Stimulated activated CD4-positive, alpha-beta T cell treated with anti-CD3 and anti-CD28 coated beads, Interleukin-2, amount 100 ng/mL, for 4 hours (primary cell): ENCODE measurements at regions not wholly inside any gene's neighbourhood (a gene's known extent, or its start where the extent isn't known, plus 50 kb on each side); places are given as distances from the start of the nearest gene placed in this dataset.

Experiments used
- DNase-seq: peaks from one replicate; pipeline ENCODE4 v3.0.0-alpha.2; 2020; ENCODE audit warnings: low read depth

DNA sequence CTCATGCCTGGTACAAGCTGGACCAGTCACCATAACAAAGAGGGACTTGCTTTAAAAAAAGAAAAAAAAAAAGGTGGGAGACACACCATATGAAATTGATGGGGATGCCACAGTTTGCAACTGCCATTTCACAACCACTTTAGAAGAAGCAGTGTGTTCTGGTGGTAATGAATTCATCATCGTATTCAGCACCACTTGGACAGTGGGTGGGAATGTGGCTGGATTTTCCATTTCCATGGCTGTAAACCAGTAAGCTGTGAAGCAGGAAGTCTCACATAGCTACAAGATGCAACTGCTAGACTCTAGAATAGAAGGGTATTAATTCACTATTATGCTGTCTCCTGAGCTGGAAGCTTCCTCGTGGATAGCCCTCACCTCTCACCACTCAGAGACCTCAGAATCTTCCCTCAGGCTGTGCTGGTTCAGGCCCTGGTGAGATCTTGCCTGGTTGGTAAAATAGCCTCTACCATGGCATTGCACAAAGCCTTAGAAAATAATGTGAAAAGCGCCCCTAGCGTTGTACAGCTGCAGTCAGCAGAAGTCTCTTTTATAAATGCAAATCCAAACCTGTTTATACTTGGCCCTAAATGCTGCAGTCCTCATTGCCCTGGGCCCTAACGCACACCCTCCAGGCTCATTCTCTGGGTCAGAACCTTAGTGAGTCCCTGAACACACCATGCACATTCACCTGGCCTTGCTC, 150.7 kb downstream of the KCTD15 start:
- DNase-seq = no peak

DNA sequence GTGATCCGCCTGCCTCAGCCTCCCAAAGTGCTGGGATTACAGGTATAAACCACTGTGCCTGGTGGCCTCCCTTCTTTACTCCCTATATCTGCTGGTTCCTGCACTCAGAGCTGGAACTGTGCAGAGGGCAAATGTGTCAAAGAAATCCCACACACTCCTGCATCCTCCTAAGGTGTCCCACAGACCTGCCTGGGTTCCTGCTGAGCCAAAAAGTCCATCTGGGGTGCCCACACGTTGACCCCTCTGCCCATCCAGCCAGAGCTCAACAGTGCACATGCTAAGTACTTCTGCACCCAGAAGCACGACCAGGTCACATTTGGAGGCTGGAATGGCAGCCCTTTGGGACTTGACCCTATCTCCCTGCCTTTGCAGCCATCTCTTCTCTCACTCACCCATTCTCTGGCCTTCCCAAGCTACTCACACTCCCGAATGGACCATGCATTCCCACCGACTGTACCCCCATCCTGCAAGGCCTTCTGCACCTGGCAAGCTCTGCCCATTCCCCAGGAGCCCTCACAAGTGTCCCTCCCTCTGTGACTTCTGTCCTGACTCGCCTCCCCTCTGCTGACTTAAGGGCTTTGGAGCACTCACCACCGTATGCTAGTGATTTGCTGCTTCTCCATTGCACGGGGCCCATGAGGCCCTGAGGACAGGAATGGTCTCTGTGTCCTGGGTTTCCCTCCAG, 152.1 kb downstream of the KCTD15 start:
- no peak for DNase-seq

- DNase-seq = no peak
Measured at GRCh38 chr19:33950091-33950750, 153.6 kb downstream of the KCTD15 start.

DNA sequence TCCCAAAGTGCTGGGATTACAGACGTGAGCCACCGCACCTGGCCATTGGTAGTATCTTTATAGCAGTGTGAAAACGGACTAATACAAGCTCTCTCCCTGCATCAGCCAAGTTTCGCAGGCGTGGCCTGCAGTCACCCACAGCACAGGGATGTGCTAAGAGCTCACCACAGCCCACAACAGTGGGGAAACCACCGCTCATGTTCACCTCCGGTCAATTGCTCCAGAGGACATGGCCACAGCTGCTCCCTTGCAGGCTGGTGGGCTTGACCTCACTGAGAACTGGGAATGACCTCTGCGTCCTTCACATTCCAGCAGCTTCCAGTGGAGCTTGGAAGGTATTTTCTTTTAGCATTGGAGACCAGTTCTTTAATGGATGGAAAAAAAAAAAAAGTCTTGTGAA, 156.4 kb downstream of the KCTD15 start:
- DNase-seq = no peak

- DNase-seq = no peak
Measured at GRCh38 chr19:33953592-33953991, 156.9 kb downstream of the KCTD15 start.

DNA sequence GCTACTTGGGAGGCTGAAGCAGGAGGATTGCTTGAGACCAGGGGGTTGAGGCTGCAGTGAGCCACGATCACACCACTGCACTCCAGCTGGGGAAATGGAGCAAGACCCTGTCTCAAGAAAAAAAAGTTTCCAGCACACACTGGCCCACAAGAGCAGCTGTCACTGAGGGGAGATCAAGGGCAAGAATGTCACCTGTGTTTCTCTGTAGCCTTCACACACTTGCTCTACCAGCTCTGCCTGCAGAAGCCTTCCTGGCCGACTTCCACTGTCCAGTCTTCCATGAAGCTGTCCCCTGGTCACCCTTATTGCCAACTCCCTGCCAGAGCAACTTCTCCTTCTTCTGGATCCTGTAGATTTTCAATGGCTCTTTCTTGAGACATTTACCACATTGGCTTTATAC, 158.0 kb downstream of the KCTD15 start:
- DNase-seq = no peak

DNA sequence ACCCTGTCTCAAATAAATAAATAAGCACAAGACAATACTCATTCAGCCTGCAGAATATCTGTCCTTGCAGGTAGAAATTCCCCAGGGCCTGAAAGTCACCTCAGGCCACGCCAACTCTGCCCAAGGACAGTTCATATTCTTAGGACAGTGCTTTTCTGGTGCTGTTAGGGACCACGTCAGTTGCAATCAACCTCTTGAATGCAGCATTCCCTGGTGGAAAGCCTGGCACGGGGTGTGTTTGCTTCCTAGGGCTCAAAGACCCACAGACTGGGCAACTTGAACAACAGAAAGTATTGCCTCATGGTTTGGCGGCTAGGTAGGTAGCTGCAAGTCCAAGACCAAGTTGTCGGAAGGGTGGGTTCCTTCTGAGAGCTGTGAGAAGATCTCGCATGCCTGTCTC, 160.3 kb downstream of the KCTD15 start:
- DNase-seq = no peak

GRCh38 chr19:33957804-33958203, 161.1 kb downstream of the KCTD15 start:
- no peak for DNase-seq

DNA sequence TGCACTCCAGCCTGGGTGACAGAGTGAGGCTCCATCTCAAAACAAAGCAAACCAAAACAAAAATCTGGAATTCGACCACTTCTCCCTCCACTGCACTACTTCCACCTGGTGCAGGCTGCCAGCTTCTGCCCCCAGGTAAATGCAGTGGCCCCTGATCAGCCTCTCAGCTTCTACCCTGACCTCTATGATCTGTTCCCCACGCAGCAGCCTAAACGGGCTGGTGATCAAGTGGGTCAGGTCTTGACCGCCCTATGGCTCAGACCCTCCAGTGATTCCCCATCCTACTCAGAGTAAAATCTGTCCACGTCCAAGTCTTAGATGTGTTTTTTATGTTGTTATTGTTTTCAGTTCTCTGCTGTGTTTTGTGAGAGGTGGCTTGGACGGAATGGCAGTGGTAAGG, 163.9 kb downstream of the KCTD15 start:
- DNase-seq = no peak

- DNase-seq = no peak
Measured at GRCh38 chr19:33962161-33962560, 165.5 kb downstream of the KCTD15 start.

GRCh38 chr19:33963514-33963913, 166.8 kb downstream of the KCTD15 start:
- no peak for DNase-seq

DNA sequence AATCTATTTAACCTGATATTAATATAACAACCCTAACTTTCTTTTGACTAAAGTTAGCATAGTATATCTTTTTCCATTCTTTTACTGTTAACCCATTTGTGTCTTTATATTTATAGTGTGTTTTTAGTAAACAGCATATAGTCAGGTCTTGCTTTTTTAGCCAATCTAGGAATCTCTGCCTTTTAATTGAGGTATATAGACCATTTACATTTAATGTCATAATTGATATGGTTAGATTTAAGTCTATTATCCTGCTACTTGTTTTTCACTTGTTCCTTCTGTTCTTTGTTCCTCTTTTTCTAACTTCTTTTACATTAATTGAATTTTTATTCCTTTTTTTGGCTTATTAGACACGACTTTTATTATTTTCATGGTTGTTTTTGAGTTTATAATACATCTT, 174.4 kb downstream of the KCTD15 start:
- no peak for DNase-seq

DNA sequence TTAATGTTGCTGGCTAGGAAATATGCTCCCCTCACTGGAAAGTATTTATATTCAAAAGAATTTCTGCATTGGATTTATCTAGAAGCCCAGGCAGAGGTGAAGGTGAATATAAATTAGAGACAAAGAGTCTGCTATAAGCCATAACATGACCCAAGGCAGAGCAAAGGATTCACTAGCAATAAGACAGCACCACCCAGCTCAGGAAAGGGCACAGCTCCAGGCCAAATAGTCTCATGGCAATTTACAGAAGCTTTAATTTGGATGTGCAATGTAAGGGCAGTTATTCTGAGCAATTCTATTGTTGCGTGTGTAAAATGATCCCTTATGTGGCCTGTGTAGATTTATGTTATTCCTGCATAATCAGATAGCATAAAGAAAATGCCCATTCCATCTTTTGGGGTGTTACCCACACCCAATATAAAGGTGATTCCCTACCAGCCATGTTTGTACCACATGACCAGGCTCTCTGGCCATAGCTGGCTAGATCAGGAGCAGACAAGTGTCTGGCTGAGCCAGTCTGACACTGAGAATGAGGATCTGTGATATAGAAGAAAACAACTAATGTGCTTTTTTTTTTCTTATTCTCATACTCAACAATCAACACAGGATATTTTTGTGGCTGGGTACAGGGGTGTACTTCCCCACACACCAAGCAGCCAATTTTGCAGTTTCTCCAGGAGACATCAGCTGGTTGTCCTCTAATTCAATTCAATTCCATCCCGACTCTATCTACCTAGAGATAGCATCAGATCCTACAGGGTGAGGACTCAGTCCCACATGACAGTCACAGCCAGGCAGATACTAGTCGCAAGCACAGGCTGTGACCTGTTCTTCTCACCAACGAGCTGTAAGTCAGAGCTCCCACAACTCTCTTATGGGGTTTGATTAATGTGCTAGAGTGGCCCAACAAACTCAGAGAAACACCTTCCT, 181.4 kb downstream of the KCTD15 start:
- DNase-seq = no peak

DNA sequence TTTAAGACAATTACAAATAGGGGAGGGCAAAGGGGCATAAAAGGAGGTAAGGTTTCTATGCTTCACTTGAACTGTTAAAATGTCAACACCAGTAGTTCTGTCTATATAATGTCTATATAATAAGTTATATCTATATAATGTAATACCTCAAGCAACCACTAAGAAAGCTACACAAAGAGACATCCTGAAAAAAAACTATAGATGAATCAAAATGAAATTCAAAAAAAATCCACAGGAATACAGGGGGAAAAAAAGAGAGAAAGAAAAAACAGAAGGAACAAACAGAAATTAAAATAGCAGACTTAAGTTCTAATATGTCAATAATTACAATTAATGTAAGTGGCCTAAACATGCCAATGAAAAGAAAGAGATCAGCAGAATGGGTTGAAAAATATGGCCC, 186.0 kb downstream of the KCTD15 start:
- no peak for DNase-seq

DNA sequence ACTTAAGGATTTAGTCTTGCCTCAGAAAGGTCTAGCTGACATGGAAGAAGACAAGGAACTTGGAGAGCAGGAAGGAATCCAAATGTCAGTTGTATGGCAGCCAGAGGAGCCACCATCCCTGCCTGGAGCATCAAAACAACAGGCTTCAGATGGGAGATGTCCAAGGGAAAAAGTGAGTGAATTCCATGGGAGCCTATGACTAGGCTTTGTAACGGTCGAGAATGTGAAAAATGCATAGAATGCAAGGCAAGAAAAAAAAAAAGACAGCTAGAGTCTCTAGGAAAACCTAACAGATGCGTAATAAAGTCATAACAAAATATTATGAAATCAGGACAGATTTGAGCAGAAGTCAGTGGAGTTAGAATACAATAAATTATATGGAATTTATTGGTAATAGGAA, 183.7 kb upstream of the LSM14A start:
- no peak for DNase-seq

- no peak for DNase-seq
Measured at GRCh38 chr19:33997690-33998089, 174.6 kb upstream of the LSM14A start.

DNA sequence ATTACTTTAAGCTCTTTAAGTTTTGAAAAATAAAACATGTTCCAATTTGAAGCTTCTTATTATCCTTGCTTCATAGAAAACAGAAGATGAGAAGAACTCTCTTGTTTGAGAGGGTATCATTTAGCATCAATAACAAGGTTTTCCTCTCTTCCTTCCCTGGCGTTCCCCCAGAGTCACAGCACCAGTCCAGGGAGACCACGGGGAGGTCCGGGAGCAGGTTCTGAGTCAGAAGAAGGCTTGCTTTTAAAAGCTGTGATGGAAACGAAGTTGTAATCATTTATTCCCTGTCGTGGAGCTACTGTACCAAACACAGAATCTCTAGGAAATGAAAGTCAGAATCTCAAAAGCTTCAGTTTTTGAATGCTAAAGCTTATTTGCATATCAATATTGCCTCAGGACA, 174.0 kb upstream of the LSM14A start:
- no peak for DNase-seq

GRCh38 chr19:33998739-33999345, 173.5 kb upstream of the LSM14A start:
- DNase-seq = no peak

DNA sequence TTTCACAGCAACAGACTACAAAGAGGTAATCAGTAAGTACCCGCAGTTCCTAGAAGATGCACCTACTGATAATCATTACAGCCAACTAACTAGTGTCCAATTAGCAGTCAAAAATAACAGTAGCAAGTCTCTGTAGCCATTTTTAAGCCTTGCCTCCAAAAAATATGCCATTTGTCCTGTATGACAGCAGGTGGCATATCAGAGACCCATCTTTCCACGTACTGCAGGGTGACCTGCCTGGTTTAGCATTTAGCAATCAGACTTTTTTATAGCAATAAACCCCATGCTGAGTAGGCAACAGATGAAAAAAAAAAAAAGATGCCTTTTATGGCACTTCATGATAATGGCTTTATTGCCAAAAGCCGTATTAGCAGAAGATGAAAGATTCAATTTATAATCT, 155.3 kb upstream of the LSM14A start:
- no peak for DNase-seq

GRCh38 chr19:34017601-34018000, 154.7 kb upstream of the LSM14A start:
- DNase-seq = no peak

- no peak for DNase-seq
Measured at GRCh38 chr19:34018546-34018945, 153.8 kb upstream of the LSM14A start.

DNA sequence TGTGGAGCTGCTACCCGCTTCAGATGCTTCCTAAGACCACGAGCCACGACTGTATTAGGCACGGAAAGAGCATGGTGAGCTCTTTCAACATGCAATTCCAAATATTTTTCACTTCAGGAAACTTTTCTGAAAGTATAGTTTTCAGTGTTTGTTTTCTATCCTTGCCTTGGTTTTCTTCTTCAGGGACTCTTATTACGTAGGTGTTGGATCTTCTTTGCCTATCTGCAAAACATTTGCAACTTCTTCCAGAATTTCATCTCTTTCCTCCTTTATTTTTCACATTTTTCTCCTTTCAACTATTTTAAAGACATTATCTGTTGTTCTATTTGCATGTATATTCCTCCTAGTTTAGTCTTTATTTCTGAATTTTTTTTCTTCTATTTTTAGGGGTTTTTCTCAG, 148.9 kb upstream of the LSM14A start:
- no peak for DNase-seq
